Superior temporal gyrus (tissue), 1 donor: ENCODE measurements at regions not wholly inside any gene's neighbourhood (a gene's known extent, or its start where the extent isn't known, plus 50 kb on each side); places are given as distances from the start of the nearest gene placed in this dataset.
A peak's percentile ranks its signal among the peaks of the same experiment; 100 is the strongest.
"Not testable (repeated sequence)": the region's sequence is repeated elsewhere in the genome, so short reads cannot be mapped to it uniquely, and the experiment has no call there.

Experiments
- DNase-seq: peaks from one replicate; pipeline ENCODE4 v3.0.0-alpha.2; 2016; ENCODE audit errors: extremely low spot score

- not testable (repeated sequence) for DNase-seq
These were observed 70.8 kb downstream of the TBC1D26 start for GRCh38 chr17:15802917-15803316.

- not testable (repeated sequence) for DNase-seq
These were observed 74.7 kb downstream of the TBC1D26 start for GRCh38 chr17:15806825-15807224.

- DNase-seq = not testable (repeated sequence)
These were observed 81.3 kb downstream of the TBC1D26 start for GRCh38 chr17:15813388-15813787.

GRCh38 chr17:15814003-15814402 lies 81.9 kb downstream of the TBC1D26 start:
- DNase-seq = not testable (repeated sequence)

- not testable (repeated sequence) for DNase-seq
These were observed 85.8 kb downstream of the TBC1D26 start for GRCh38 chr17:15817861-15818260.

DNA sequence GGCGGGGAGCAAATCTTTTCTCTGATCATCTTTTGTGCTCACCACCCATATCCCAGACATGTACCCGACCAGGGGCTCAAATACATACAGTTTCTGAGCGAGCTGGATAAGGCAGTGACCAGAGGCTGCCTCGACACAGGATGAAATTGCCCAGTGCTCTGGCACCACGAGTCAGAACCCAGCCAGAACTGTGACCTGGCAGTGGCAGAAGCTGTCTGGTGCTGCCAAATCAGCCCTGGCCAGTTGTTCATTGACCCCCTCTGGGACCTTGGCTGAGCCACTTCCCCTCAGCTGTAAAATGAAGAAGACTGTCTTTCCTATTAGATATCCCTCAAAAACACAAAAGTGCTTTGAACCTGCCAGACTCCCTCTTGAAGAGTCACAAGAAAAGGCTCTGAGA lies 90.2 kb downstream of the TBC1D26 start:
- not testable (repeated sequence) for DNase-seq

DNA sequence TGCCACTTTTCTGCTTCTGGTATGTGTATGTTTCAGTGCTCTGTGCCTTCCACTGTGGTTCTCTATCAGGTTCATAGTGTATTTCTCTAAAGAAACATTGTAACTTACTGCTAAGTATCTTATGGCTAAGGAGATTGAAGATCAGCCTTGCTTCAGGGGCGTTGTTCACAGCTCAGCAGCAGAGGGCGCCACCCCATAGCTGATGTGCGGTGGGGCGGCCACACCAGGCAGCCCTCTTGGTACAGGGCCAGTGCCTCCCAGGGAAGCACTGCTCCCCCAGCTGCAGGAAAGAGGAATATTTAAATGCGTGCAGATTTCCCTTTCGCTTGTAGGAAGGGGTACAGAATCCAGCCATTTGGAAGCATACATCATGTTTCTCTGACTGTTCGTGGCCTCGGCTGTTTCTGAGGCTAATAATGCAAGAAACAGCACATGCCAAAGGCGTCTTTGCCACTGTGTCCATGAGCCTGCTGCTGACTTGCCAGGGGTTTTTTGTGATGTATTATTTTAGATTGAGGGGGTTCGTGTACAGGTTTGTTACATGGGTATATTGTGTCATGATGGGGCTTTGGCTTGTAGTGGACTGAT lies 96.7 kb downstream of the TBC1D26 start:
- peak; percentile 74 for DNase-seq

GRCh38 chr17:15830221-15830620 lies 98.1 kb downstream of the TBC1D26 start:
- DNase-seq = not testable (repeated sequence)

DNA sequence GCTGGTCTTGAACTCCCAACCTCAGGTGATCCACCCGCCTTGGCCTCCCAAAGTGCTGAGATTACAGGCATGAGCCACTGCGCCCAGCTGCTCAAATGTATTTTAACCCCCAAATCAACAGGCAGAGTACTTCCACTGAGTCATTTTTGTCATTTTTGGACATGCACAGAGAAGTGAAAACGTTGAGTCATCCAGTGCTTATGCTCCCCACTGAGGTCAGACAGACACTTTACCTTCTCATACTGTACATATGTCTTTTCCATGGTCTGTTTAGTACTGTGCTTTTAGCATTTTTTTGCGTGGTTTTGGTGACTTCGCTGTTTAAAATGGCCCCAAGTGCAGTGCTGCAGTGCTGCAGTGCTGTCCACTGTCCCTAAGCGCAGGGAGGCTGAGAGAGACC lies 99.1 kb downstream of the TBC1D26 start:
- not testable (repeated sequence) for DNase-seq

DNA sequence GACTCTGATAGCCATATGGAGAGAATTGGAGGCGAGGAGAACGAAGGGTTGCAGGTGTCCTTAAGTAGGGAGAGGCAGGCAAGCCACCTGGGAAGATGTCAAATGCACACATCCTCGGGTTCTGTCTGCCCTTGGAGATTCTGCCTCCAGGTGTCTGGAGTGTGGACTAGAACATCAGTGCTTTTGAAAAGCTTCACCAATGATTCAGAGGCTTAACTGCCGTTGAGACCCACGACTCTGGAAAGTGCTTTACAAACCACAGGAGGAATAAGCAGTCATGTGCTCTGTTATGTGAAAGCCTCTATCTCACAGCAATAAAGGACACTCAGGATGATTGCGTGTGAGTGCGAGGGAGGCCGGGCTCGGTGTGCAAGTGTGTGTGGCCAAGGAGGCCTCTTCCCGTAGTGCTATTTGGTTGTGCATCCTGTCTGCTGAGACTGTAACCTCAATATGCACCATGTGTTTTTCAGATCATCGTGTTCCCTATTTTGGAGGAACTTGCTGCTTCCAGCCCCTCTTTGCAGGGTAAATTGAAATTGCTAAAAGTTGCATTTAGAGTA lies 100.9 kb downstream of the TBC1D26 start:
- not testable (repeated sequence) for DNase-seq

GRCh38 chr17:15833890-15834289 lies 101.8 kb downstream of the TBC1D26 start:
- not testable (repeated sequence) for DNase-seq

DNA sequence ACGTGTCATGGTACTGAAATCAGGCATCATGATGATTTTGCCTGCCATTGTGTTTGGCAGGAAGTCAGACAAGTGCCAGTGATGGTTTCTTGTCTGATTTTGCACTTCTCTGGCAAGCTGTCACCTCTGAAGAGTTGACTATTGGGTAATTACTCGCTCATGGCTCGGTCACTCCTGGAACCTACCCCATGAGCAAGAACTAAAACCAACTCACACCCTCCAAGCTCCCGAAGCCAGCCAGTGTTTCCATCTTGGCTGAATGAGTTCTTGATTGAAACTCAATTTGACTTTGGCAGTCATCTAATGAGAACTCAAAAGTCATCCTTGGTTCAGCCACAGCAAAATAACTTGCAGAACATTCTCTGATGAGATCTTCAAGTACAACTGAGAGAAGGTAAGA lies 103.4 kb downstream of the TBC1D26 start:
- DNase-seq = not testable (repeated sequence)

- not testable (repeated sequence) for DNase-seq
These were observed 104.3 kb downstream of the TBC1D26 start for GRCh38 chr17:15836249-15836982.

DNA sequence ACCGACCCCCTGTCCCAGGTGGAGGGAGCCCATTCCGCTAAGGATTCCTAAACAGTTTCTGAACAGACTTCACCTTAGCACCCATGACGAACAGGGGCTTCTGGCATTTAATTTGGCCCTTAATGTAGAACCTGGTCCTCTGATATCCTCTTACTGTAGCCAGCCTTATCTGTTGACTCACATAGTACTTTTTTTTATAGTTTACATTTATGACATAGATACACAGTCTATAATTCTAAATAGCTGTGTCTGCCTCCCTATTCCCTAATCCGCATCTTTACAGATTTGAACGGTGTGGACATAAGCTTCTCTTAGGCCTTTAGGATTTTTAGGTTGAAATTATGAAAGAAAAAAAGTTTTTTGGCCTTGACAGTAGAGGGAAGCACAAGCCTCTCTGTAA lies 104.9 kb downstream of the TBC1D26 start:
- not testable (repeated sequence) for DNase-seq

GRCh38 chr17:15847447-15848229 lies 97.3 kb upstream of the ADORA2B start:
- not testable (repeated sequence) for DNase-seq

DNA sequence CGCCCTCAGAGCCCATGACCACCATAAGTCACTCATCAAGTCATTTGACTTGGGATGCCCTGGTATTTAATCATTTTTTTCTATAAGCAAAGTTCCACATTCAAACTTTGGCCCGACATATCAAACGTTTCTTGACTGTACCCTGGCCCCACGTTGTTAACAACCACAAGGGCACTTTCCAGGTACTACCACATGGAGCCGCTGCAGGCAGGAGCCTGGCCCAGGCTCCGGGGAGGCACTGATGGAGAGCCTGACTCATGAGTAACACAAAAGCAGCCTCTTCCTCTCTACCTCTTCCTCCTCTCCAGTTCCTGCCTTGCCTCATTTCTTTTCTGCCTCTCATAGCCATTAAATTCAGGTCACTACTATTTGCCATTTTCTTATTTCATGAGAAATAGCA lies 95.9 kb upstream of the ADORA2B start:
- not testable (repeated sequence) for DNase-seq

DNA sequence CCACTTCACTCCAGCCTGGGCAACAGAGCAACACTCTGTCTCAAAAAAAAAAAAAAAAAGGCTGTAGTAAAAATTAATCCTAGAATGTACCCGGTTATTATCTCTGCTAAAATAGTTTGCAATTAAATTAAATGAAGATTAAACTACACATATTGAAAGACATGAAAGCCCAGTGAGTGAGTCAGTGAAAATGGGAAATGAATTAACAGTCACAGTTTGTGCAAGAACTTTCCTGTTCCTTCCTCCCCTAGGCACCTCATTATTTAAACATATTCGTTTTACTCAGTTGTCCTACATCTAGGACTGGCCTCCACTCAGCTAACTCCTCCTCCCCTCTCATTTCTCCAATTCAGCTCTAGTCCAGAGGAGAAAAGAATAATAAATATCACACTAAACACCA lies 94.9 kb upstream of the ADORA2B start:
- not testable (repeated sequence) for DNase-seq

DNA sequence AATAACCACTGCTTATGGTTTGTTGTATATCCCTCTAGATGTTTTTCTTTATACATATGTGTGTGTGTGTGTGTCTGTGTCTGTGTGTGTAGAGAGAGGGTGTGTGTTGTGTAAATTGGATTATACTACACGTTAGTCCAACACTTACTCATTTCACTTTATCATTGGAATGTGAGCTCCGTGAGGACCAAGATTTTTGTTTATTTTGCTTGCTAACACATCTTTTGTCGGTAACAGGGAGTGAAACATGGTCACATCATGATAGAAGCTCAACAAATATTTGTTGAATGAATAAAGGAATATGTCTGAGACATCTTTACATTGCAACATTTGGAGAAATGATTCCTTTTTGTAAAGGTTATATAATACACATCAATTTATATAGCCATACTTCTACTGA lies 94.2 kb upstream of the ADORA2B start:
- DNase-seq = not testable (repeated sequence)

DNA sequence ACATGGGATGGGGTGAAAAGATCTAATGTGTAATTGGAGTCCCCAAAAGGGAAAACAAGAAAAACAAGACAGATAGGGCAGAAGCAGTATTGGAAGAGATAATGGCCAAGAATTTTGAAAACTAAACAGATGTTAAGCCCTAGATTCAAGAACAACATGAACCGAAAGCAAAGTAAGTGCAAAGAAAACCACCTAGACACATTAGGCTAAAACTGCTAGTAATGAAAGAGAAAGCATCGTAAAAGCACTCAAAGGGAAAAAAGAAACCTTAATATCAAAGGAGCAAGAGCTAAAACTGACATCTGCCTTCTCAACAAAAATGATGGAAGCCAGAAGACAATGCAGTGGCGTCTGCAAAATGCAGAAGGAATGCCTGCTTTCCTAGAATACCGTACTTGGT lies 92.1 kb upstream of the ADORA2B start:
- not testable (repeated sequence) for DNase-seq

- not testable (repeated sequence) for DNase-seq
These were observed 88.7 kb upstream of the ADORA2B start for GRCh38 chr17:15856191-15856590.

- DNase-seq = not testable (repeated sequence)
These were observed 88.2 kb upstream of the ADORA2B start for GRCh38 chr17:15856745-15857144.

DNA sequence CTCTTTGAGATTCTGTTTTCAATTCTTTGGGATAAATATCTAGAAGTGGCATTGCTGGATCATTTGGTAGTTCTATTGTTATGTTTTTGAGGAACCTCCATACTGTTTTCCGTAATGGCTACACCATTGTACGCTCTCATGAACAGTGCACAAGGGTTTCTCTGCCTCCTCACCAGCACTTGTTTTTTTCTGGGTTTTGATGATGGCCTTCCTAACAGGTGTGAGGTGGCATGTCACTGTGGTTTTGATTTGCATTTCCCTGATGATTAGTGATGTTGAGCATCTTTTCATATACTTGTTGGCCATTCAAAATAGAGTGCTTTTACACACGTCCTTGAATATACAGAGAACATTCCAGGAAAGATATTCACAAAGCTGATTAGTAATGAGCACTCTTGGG lies 86.8 kb upstream of the ADORA2B start:
- DNase-seq = not testable (repeated sequence)
